Left lobe of liver (tissue), 2 donors: ENCODE measurements at regions not wholly inside any gene's neighbourhood (a gene's known extent, or its start where the extent isn't known, plus 50 kb on each side); places are given as distances from the start of the nearest gene placed in this dataset.

Source experiments
- ATAC-seq: fragments of 200-7000 bp; cut with Tn5 transposase; one replicate; pipeline ENCODE4 v1.9.1; 2020; ENCODE audit warnings: mild to moderate bottlenecking, moderate library complexity
- DNase-seq: peaks from one replicate; pipeline ENCODE4 v3.0.0-alpha.2; 2020; ENCODE audit warnings: low spot score
- donor health status: DM: no; HTN: no; CAD: no; lungs with moderate emphysema.
- donor health status: DM: no; HTN: yes; CAD: no.

DNA sequence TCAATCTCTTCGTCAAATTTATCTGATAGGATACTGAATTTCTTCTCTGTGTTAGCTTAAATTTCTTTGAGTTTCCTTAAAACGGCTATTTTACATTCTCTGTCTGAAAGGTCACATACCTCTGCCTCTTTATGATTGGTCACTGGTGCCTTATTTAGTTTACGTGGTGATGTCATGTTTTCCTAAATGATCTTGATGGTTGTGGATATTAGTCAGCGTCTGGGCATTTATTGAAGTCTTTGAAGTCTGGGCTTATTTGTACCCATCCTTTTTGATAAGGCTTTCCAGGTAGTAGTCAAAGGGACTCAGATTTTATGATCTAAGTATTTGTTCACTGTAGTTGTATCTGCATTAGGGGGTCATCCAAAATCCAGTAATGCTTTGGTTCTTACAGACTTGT lies 1407.5 kb upstream of the LRRTM3 start:
- no peak for ATAC-seq

DNA sequence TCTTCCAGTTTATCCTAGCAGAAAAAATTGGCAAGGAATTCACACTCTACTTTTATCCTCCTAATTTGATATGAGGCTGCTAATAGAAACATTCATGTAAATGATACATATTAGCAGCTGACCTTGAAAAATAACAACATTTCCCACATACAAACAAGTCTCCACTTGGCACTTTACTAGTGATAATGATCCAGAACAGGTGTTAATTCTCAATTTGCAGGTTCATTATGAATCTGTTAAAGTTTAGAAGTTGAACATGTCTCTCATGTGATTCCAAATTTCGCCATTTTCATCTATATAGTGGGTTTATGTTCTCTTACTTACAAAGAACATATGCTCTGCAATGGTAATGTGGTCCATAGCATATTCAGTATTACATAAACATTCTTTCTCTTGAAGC lies 1396.8 kb upstream of the LRRTM3 start:
- no peak for ATAC-seq
- no peak for DNase-seq

More for the DNA sequence above, 1407.5 kb upstream of the LRRTM3 start:
- no peak for DNase-seq

DNA sequence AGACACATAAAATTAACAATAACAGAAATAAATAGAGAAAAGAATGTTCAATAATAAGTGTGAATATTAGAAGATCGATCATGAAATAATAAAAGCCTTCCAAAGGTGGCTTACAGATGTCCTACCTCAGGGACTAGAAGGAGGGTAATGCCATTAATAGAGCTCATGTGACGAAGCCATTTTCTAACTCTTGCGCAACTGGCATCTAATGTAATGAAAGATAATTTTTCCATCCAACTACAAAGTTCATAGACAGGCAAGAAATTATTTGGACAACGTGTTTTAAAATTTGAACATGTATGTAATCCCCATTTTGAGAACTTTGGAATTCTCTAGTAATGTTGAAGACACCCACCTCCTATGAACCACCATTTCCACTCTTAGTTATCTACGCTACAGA lies 1394.3 kb upstream of the LRRTM3 start:
- ATAC-seq = no peak

DNA sequence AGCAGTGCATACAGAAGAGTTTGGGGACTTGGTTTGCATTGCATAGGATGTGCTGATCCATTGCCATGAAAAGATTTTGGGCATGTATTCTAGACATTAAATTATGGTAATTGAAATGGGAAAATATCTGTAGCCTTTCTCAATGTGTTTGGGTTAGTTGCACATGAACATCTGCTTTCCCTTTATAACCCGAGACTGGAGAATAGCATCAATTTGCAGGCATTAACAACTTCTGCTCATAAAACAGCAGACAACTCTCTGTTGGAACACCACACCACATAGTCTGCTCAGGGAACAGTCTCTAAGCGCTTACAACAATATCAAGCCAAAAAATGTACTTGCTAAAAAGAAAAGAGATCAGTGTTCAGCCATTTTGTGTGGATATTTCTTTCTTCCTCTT lies 1391.1 kb upstream of the LRRTM3 start:
- no peak for ATAC-seq
- no peak for DNase-seq

More for the DNA sequence above, 1394.3 kb upstream of the LRRTM3 start:
- no peak for DNase-seq

DNA sequence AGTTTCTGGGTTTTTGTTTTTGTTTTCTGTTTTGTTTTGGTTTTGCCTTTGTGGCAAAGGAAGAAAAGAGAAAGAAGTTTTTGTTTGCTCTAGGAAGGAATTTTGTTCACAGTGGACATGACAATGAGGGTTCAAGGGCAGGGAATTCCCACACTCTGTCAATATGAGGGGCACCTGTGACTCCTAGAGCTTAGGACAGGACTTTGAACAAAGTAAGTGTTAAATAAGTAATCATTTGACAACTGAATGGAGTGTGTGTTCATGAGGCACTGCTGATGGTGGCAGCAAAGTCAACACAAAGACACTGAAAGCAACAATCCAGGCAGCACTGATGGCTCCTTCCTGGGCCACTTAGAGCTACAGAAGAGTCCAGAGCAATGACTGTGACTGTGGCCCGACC lies 1381.1 kb upstream of the LRRTM3 start:
- no peak for ATAC-seq
- DNase-seq = no peak

DNA sequence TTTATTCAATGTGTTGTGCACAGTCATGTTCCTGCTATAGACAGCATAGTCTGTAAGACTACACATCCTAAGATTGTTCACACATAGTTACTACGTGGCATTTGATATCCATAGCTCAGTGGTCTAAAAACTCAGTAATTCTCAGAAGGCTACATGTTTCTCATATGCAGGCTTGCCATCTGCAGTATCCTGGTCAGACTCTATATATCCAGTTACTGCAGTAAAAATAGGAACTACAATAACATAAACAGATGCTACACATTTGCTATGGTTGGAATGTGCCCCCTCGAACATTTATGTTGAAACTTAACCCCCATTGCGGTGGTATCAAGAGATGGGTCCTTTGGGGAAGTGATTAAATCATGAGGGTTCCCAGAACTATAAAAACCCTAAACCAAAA lies 1377.8 kb upstream of the LRRTM3 start:
- DNase-seq (no peak), ATAC-seq (no peak)

DNA sequence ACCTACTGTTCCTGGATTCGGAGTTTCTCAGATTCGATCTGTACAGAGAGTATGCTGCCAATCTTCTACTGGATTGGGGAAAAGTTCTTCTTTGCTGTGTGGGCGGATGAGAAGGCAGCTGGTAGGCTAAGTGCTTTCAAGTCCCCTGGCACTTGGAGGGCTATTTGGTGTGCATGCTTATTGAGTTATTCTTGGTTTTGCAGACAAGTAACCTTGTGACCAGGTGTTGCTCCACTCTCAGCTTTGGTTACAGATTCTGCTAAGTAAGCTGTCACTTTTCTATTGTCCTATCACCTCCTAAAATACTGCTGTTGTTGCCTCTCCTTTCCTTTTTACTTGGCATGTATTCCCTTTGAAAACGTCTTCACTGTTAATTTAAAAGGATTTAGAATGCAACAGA lies 1375.1 kb upstream of the LRRTM3 start:
- DNase-seq (no peak), ATAC-seq (no peak)

DNA sequence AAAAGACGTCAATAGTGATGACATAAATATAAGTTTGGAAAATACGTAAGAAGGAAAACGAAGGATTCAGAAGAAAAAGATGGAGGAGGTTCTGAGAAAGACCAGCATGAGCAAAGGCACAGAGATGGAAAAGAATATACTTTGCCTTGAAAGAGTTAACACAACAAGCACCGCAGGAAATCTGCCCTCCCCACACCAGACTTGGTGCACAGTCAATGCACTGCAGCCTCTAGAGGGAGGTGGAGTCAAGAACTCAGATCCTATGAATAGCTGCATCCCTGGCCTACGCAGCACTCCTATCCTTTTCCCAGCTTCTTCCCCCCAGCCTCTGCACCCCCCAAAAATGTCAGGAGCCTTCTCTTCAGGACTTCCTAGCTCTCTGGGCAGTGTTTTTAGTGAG lies 1370.6 kb upstream of the LRRTM3 start:
- ATAC-seq (no peak), DNase-seq (no peak)

DNA sequence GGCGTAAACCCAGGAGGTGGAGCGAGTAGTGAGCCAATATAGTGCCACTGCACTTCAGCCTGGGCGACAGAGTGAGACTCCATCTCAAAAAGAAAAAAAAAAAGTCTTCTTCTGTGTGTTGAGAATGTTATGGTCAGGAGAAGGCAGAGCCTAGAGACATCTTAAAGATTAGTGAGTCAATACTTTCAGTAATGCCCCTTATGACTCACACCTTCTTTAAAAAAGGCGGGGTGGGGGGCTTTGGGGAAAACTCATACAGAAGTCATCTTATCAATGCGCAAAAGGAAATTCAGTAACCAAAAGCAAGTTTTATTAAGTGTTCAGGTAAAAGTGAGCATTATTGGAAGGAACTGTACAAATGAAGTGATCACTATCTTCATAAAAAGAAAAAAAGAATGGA lies 1369.8 kb upstream of the LRRTM3 start:
- no peak for ATAC-seq

DNA sequence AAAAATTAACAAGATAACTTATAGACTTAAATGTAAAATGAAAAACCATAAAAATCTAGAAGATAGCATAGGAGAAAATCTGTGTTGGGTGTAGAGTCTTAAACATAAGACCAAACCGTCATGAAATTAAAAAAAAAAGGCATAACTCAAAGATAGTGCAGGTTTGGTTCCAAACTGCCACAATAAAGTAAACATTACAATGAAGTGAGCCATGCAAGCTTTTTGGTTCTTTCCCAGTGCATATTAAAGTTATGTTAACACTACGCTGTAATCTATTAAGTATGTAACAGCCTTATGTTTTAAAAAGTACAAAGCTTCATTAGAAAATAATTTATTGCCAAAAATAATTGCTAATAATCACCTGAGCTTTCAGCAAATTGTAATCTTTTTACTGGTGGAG lies 1366.5 kb upstream of the LRRTM3 start:
- DNase-seq = no peak
- ATAC-seq = no peak

More for the DNA sequence above, 1369.8 kb upstream of the LRRTM3 start:
- DNase-seq = no peak

DNA sequence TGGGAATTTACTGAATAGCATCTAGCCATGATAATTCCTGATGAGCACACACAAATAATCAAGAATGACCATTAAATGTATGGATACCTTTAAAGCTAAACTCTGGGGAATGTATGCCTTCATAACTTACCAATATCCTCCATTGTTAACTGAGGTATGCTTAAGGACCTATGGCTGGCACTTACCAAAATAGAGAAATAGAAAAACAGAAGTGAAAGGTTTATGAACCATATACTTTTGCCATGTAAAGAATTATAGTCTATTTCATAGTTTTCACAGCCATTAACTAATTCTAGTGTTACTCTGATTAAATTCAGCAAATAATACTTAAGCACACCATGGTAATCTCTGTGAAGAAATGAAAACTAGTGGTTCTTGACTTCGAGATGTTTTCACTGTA lies 1360.6 kb upstream of the LRRTM3 start:
- ATAC-seq (no peak), DNase-seq (no peak)

DNA sequence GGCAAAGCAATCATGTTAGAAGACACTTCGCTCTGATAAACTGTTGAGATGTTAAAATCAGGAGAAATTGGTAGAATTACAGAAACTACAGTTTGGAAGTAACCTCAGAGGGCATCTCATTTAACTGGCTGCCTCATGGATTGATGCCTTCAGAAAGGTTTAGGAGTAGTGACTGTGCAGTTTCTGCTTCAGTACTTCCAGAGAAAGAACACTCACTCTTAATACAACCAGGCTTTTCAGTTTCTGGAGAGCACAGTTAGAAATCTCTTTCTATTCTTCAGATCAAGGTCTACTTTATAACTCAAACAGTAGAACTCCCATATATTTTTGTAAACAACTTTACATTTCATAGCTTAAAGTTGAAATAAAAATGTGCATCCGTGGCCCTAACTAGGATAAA lies 1358.9 kb upstream of the LRRTM3 start:
- DNase-seq = no peak
- no peak for ATAC-seq

DNA sequence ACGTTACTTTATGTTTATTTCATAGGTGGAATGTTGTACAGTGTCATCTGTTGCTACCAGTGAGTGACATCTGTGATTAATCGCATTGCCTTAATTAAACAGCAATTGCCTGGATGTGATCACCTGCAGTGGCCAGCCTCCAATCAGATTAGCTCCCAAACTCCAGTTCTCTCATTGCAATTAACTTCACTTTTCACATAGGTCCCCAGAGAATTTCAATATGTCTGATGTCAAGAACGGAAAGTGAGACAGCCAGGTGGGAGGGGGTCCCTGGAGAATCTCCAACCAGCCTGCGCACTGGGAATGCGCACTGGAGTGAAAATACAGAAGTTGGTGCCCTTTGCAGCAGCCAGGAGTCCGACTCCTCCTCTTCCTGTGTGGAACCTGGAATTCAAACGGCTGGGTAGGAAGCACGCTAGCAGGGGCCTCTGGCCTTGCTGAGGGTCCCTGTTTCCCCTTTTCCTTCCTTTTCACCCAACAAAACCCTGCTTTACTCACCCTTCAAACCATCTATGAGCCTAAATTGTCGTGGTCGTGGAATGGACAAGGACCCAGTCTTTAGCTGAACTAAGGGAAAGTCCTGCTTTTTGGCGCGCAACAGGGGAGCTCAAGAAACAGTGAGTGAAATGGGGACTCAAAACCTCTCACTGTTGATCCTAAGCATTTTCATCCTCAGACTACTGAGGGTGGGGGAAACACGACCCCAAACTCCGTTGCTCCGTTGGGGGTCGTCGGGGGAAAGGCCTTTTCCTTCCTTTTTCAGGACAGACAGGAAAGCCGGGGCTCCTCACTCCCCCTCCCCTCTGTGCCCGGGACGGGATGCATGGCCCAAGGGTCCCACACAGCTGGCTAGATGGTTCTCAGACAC lies 1355.5 kb upstream of the LRRTM3 start:
- ATAC-seq = peak; percentile 97
- DNase-seq = peak; percentile 66

DNA sequence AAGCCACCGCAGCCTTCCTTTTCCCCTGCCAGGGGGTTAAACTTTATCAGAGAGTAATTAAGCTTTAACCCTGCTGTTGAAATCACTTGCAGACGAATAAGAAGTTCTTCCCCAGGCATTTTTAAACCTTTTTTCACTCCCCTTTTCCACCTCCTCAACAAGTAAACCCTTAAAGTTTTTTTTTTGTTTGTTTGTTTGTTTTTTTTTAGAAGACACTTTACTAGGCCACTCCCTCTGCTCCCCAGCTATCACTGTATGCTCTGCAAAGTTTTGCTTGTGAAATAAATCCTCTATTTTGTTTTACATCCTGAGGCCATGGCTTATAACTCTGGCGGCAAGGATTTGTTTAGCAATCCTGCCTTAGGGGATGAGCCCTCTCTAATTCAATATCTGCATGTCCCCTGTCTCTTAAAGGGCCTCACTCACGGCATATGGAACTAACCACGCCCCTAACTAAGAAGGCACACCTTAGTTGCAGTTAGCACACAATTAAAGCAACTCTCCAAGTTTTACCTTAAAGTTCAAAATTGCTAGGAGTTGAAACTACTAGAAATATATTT lies 1354.7 kb upstream of the LRRTM3 start:
- ATAC-seq = peak; percentile 68
- no peak for DNase-seq

DNA sequence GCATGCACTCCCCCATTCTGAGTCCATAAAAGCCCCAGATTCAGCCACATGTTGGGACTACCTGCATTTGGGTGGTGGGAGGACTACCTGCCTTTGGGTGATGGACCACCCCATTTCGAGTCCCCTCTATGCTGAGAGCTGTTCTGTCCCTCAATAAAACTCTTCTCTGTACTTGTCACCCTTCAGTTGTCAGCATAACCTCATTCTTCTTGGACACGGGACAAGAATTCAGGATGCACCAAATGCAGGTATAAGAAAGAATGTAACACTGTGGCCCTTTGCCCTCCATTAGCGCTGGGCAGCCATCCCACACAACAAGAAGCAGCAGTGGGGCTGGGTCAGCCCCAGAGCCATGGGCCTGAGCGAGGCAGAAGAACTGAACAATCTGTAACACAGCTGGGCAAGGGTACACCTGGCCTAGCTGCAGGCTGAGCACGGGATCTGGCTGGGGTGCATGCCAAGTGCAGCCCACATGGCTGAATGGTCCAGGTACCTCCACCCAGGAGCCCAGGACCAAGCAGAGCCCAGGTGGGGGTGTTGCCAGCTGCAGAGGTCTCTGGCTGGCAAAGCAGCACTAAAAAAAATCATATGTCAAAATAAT lies 1344.3 kb upstream of the LRRTM3 start:
- ATAC-seq = no peak
- no peak for DNase-seq

DNA sequence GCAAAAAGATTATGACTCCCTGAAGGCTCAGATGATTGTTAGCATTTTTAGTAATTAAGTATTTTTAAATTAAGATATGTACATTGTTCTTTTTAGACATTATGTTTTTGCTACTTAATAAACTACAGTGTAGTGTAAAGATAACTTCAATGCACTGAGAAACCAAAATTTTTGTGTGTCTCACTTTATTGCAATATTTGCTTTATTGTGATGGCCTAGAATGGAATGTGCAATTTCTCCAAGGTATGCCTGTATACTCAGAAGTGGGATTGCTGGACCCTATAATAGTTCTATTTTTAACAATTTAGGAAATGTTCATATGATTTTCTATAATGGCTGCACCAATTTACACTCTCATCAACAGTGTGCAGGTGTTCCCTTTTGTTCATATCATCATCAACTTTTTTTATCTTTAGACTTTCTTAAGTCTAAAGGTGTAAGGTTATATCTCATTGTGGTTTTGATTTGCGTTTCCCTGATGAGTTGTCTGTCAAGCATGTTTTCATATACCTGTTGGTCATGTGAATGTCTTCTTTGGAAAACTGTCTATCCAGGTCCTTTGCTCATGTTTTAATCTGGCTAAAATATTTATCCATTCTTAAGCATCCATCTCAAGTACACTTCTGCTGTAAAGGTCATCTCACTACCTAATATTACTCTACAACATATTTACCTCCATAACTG lies 1323.5 kb upstream of the LRRTM3 start:
- no peak for ATAC-seq
- DNase-seq = no peak

DNA sequence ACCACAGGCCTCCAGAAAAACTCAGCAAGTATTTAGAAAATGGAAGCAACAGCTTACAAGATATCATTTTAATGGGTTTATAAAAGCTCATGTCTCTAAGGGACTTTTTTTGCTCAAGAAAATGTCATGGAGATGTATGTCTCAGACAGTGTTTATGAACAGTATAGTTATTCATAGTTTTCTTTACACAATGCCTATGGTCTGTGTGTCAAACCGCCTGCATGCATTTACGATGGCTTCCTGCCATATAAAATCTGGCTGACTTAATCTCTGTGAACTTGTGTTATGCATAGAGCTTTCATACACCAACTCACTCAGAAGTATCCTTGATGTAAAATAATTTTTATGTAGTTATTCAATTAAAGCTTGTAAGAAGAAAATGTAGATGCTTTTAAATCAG lies 1314.2 kb upstream of the LRRTM3 start:
- no peak for DNase-seq
- ATAC-seq = no peak

DNA sequence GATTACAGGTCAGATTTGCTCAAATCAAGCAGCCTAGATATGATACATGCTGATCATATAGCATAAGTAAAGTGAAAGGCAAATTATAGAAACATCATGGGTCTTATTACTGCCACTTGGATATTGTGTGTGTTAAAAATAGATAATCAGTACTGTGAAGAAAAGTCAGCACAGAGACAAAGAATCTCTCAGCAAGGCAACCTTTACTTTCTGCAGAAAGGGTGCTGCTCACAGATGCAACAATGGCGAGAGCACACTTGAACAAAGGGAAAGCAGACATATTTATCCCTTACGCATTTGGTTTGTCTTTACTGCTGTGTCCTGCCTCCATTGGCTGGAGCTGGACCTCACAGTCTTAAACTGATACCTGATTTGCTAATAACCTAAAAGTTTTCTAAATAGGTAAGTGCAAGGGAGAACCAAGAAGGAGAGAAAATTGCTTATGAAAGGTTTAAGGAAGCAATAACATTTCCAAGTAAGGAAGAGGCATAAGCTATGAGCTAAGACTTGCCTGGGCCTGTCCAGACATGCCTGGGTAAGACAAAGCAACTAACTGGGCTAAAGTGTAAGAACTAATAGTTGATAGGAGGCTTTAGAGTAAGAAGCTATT lies 1310.8 kb upstream of the LRRTM3 start:
- ATAC-seq (no peak), DNase-seq (no peak)

DNA sequence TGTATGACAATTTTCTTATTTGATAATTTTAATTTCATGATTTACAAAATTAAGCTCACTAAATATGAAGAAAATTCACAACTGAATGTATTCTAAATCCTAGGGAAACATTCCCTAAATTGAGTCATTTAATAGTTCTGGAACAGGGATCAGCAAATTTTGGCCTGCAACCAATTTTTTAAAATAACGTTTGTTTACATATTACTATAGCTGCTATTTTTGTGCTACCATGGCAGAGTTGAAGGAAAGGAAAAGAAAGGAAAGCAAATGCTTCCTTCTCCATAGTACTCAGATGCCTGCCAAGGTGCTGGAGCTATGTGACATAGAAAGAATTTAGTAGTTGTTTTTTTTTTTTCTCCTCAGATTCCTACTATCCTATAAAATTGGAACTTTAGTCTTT lies 1307.7 kb upstream of the LRRTM3 start:
- no peak for ATAC-seq
- no peak for DNase-seq

DNA sequence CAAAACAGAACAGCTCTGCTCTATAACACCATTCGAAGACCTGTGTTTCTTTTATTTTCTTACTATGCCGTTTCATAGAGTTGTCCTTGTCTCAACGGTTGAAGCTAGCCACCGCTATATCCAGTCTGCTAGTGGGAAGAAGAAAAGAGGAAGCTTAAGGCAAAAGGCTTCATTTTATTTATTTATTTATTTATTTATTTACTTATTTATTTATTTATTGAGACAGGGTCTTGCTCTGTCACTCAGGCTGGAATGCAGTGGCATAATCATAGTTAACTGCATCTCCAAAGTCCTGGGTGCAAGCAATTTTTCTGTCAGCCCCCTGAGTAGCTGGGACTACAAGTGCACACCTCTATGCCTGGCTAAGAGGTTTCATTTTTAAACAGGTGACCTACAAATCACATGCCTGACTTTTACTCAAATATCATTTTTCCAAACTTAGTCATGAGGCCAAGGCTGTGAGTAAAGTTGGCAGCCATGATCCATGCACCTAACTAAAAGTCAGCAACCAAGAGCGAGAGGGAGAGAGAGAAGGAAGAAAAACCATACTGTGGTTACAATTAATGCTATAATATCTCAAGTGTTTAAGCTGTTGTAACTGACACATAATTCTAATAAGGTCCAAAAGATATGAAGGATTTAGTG lies 1305.3 kb upstream of the LRRTM3 start:
- ATAC-seq (no peak), DNase-seq (no peak)

DNA sequence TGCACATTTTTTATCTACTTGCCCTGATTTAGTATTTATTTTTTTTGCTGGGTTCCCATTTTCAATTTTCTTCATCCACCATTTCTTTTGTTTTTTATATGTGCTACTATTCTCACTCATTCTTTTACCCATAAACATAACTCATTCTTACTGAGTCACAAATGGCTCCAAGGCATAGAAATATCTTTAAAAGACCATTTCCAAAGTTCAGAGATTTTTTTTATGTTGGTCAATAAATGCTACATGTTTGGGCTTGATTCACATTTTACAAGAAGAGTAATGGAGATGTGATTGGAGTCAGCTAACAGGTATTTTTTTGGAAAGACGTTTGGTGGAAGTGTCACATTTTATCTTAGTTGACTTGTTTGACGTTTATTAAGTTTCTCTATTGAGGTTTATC lies 1303.2 kb upstream of the LRRTM3 start:
- no peak for DNase-seq
- no peak for ATAC-seq
